Activated naive CD4-positive, alpha-beta T cell (primary cell): ENCODE measurements at regions not wholly inside any gene's neighbourhood (a gene's known extent, or its start where the extent isn't known, plus 50 kb on each side); places are given as distances from the start of the nearest gene placed in this dataset.

Experiments
- DNase-seq, 4 experiments: peaks; one replicate each; lab custom pipeline; 2025; lab: John Stamatoyannopoulos, UW

GRCh38 chr4:114365591-114365990 lies 233.0 kb upstream of the UGT8 start:
- DNase-seq = no peak

- no peak for DNase-seq
Measured at GRCh38 chr4:114366368-114366767, 232.2 kb upstream of the UGT8 start.

GRCh38 chr4:114368751-114369150 lies 229.9 kb upstream of the UGT8 start:
- no peak for DNase-seq

- DNase-seq = no peak
Measured at GRCh38 chr4:114373508-114373907, 225.1 kb upstream of the UGT8 start.

GRCh38 chr4:114378305-114378903 lies 220.2 kb upstream of the UGT8 start:
- no peak for DNase-seq

- no peak for DNase-seq
Measured at GRCh38 chr4:114383067-114383466, 215.5 kb upstream of the UGT8 start.

- DNase-seq = no peak
Measured at GRCh38 chr4:114383721-114384120, 214.9 kb upstream of the UGT8 start.

GRCh38 chr4:114384629-114385028 lies 214.0 kb upstream of the UGT8 start:
- DNase-seq = no peak

GRCh38 chr4:114385195-114385985 lies 213.2 kb upstream of the UGT8 start:
- DNase-seq = no peak

GRCh38 chr4:114386637-114387233 lies 211.9 kb upstream of the UGT8 start:
- DNase-seq = no peak

GRCh38 chr4:114389070-114389685 lies 209.4 kb upstream of the UGT8 start:
- no peak for DNase-seq

GRCh38 chr4:114393295-114394038 lies 205.1 kb upstream of the UGT8 start:
- DNase-seq = no peak

- DNase-seq = no peak
Measured at GRCh38 chr4:114396808-114397207, 201.8 kb upstream of the UGT8 start.

- DNase-seq = no peak
Measured at GRCh38 chr4:114398410-114398809, 200.2 kb upstream of the UGT8 start.

- DNase-seq = no peak
Measured at GRCh38 chr4:114399105-114399504, 199.5 kb upstream of the UGT8 start.

GRCh38 chr4:114400531-114400930 lies 198.1 kb upstream of the UGT8 start:
- no peak for DNase-seq

GRCh38 chr4:114401483-114401882 lies 197.1 kb upstream of the UGT8 start:
- no peak for DNase-seq

GRCh38 chr4:114417214-114417613 lies 181.4 kb upstream of the UGT8 start:
- no peak for DNase-seq

- no peak for DNase-seq
Measured at GRCh38 chr4:114420069-114420468, 178.5 kb upstream of the UGT8 start.

GRCh38 chr4:114423582-114423981 lies 175.0 kb upstream of the UGT8 start:
- DNase-seq = no peak

- no peak for DNase-seq
Measured at GRCh38 chr4:114435116-114435515, 163.5 kb upstream of the UGT8 start.

GRCh38 chr4:114442856-114443255 lies 155.8 kb upstream of the UGT8 start:
- no peak for DNase-seq
